HepG2 (cell line): ENCODE measurements at regions not wholly inside any gene's neighbourhood (a gene's known extent, or its start where the extent isn't known, plus 50 kb on each side); places are given as distances from the start of the nearest gene placed in this dataset.
A peak's percentile ranks its signal among the peaks of the same experiment; 100 is the strongest.

Source experiments
- CENPT ChIP-seq: sonication (generic); formaldehyde crosslinking; IDR thresholded peaks from 2 replicates; pipeline ENCODE4 v1.8.0; 2022; ENCODE audit warnings: low read depth, mild to moderate bottlenecking, moderate library complexity, missing genetic modification reagents
- GATAD2A ChIP-seq: IDR thresholded peaks from 2 replicates; pipeline ENCODE4 v1.6.1; 2016
- HMGA1 ChIP-seq: sonication (generic); formaldehyde crosslinking; conservative IDR thresholded peaks from 2 replicates; pipeline ENCODE4 v1.4.0; 2020; ENCODE audit warnings: missing genetic modification reagents
- MIER3 ChIP-seq: IDR thresholded peaks from 2 replicates; pipeline ENCODE4 v1.6.1; 2016; ENCODE audit warnings: missing compliant biosample characterization, borderline replicate concordance
- NCOR1 ChIP-seq: fragments of 200-600 bp; sonication (generic); IDR thresholded peaks from 2 replicates; pipeline ENCODE4 v1.7.0; 2017; ENCODE audit warnings: antibody characterized with exemption, low read length, borderline replicate concordance
- NFE2 ChIP-seq: sonication (generic); formaldehyde crosslinking; IDR thresholded peaks from 2 replicates; pipeline ENCODE4 v1.4.0; 2020; ENCODE audit warnings: missing genetic modification reagents
- NFRKB ChIP-seq: fragments of 450-650 bp; IDR thresholded peaks from 2 replicates; pipeline ENCODE4 v1.6.1; 2017
- SMAD1 ChIP-seq: sonication (generic); formaldehyde crosslinking; IDR thresholded peaks from 2 replicates; pipeline ENCODE4 v1.4.0; 2020; ENCODE audit warnings: missing genetic modification reagents, low read depth, mild to moderate bottlenecking, borderline replicate concordance
- SOX6 ChIP-seq, 2 experiments: fragments of 450-650 bp in 1 of 2; sonication (generic) in 1 of 2; formaldehyde crosslinking in 1 of 2; IDR thresholded peaks; 2 replicates each; pipeline versions ENCODE4 v1.4.0 to v1.6.1; 2017 to 2020; ENCODE audit warnings: antibody characterized with exemption in 1 of 2, mild to moderate bottlenecking in 1 of 2, missing genetic modification reagents in 1 of 2
- ZKSCAN1 ChIP-seq: fragments of 150-350 bp; IDR thresholded peaks from 2 replicates; pipeline ENCODE4 v1.6.1; 2014; ENCODE audit warnings: low read length
- ZMYM4 ChIP-seq: sonication (generic); formaldehyde crosslinking; IDR thresholded peaks from 2 replicates; pipeline ENCODE4 v1.8.1; 2023; ENCODE audit warnings: mild to moderate bottlenecking, missing genetic modification reagents
- ZNF337 ChIP-seq: sonication (generic); formaldehyde crosslinking; IDR thresholded peaks from 2 replicates; pipeline ENCODE4 v1.5.1; 2020; ENCODE audit warnings: missing genetic modification reagents, low read depth, mild to moderate bottlenecking, borderline replicate concordance
- ZNF552 ChIP-seq: sonication (generic); formaldehyde crosslinking; IDR thresholded peaks from 2 replicates; pipeline ENCODE4 v1.9.0; 2022; ENCODE audit warnings: missing genetic modification reagents, mild to moderate bottlenecking, borderline replicate concordance
- ZNF788 ChIP-seq: sonication (generic); formaldehyde crosslinking; IDR thresholded peaks from 2 replicates; pipeline ENCODE4 v1.5.0; 2020; ENCODE audit warnings: mild to moderate bottlenecking, missing genetic modification reagents, borderline replicate concordance
- ZSCAN21 ChIP-seq: sonication (generic); formaldehyde crosslinking; IDR thresholded peaks from 2 replicates; pipeline ENCODE4 v1.8.0; 2022; ENCODE audit warnings: mild to moderate bottlenecking, missing genetic modification reagents, moderate library complexity, borderline replicate concordance
- TF ChIP-seq, protein P1 (sequence below): sonication (generic); formaldehyde crosslinking; IDR thresholded peaks from one replicate; pipeline ENCODE4 v1.5.1; 2020; ENCODE audit warnings: mild to moderate bottlenecking, missing genetic modification reagents; ENCODE audit errors: not compliant biosample characterization
- TF ChIP-seq, protein P2 (sequence below): sonication (generic); formaldehyde crosslinking; conservative IDR thresholded peaks from 2 replicates; pipeline ENCODE4 v1.8.0; 2022; ENCODE audit warnings: low read depth, missing genetic modification reagents
- TF ChIP-seq, protein P3 (sequence below): sonication (generic); formaldehyde crosslinking; IDR thresholded peaks from 2 replicates; pipeline ENCODE4 v1.4.0; 2020; ENCODE audit warnings: missing genetic modification reagents, borderline replicate concordance

DNA sequence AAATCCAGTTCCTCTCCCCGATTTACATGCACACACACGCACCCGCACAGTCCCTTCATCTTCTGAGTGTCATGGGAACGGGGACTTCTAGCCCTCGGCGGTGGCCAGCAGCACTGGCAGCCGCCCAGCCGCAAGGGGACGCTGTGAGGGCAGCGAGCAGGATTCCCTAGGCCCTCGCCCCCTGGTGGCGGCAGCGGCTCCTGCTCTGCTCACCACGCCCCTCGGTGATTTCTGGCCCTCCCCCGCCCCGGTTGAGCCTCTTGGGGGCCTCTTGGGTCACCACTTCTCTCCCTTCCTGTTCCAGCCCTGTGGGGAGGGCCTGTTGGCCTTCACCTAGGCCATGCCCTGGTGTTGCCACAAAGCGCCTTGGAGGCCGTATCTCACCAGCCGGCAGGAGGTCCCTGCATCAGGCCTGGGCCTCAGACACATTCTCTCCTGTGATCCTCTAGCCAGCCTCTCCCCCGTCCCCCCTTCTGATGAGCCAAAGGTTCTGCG is 75.2 kb upstream of the KSR1 start (continued):
- TF ChIP-seq, protein P1, sequence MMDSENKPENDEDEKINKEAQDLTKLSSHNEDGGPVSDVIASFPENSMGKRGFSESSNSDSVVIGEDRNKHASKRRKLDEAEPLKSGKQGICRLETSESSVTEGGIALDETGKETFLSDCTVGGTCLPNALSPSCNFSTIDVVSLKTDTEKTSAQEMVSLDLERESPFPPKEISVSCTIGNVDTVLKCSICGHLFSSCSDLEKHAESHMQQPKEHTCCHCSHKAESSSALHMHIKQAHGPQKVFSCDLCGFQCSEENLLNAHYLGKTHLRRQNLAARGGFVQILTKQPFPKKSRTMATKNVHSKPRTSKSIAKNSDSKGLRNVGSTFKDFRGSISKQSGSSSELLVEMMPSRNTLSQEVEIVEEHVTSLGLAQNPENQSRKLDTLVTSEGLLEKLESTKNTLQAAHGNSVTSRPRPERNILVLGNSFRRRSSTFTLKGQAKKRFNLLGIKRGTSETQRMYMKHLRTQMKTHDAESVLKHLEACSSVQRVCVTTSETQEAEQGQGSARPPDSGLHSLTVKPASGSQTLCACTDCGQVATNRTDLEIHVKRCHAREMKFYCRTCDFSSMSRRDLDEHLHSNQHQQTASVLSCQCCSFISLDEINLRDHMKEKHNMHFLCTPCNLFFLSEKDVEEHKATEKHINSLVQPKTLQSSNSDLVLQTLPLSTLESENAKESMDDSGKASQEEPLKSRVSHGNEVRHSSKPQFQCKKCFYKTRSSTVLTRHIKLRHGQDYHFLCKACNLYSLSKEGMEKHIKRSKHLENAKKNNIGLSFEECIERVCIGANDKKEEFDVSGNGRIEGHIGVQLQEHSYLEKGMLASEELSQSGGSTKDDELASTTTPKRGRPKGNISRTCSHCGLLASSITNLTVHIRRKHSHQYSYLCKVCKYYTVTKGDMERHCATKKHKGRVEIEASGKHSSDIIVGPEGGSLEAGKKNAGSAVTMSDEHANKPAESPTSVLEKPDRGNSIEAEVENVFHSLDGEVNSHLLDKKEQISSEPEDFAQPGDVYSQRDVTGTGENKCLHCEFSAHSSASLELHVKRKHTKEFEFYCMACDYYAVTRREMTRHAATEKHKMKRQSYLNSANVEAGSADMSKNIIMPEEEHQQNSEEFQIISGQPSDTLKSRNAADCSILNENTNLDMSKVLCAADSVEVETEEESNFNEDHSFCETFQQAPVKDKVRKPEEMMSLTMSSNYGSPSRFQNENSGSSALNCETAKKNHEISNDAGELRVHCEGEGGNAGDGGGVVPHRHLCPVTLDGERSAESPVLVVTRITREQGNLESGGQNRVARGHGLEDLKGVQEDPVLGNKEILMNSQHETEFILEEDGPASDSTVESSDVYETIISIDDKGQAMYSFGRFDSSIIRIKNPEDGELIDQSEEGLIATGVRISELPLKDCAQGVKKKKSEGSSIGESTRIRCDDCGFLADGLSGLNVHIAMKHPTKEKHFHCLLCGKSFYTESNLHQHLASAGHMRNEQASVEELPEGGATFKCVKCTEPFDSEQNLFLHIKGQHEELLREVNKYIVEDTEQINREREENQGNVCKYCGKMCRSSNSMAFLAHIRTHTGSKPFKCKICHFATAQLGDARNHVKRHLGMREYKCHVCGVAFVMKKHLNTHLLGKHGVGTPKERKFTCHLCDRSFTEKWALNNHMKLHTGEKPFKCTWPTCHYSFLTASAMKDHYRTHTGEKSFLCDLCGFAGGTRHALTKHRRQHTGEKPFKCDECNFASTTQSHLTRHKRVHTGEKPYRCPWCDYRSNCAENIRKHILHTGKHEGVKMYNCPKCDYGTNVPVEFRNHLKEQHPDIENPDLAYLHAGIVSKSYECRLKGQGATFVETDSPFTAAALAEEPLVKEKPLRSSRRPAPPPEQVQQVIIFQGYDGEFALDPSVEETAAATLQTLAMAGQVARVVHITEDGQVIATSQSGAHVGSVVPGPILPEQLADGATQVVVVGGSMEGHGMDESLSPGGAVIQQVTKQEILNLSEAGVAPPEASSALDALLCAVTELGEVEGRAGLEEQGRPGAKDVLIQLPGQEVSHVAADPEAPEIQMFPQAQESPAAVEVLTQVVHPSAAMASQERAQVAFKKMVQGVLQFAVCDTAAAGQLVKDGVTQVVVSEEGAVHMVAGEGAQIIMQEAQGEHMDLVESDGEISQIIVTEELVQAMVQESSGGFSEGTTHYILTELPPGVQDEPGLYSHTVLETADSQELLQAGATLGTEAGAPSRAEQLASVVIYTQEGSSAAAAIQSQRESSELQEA (CRISPR knock-in tag): peak; percentile 50
- TF ChIP-seq ZNF788 (CRISPR knock-in tag) (peak; percentile 88; the same call in 1 of the 2 replicates), HMGA1 (CRISPR knock-in tag) (no peak), MIER3 (CRISPR knock-in tag) (no peak), GATAD2A (CRISPR knock-in tag) (peak; percentile 54), ZMYM4 (CRISPR knock-in tag) (peak; percentile 99), SOX6 (IDR thresholded peaks at IDR 0.05) (no peak), SOX6 (CRISPR knock-in tag; IDR thresholded peaks at IDR 0.05) (peak; percentile 52; the same call in 1 of the 2 replicates), CENPT (CRISPR knock-in tag) (no peak), ZKSCAN1 (0 out of 2 replicates have a peak, but pooled peaks have one; percentile 29), NFRKB (no peak), NFE2 (CRISPR knock-in tag) (no peak), SMAD1 (peak; percentile 60; the same call in 1 of the 2 replicates), ZNF552 (CRISPR knock-in tag) (peak; percentile 72; the same call in 1 of the 2 replicates), ZNF337 (no peak), NCOR1 (no peak), ZSCAN21 (CRISPR knock-in tag) (peak; percentile 88)
- TF ChIP-seq, protein P2, sequence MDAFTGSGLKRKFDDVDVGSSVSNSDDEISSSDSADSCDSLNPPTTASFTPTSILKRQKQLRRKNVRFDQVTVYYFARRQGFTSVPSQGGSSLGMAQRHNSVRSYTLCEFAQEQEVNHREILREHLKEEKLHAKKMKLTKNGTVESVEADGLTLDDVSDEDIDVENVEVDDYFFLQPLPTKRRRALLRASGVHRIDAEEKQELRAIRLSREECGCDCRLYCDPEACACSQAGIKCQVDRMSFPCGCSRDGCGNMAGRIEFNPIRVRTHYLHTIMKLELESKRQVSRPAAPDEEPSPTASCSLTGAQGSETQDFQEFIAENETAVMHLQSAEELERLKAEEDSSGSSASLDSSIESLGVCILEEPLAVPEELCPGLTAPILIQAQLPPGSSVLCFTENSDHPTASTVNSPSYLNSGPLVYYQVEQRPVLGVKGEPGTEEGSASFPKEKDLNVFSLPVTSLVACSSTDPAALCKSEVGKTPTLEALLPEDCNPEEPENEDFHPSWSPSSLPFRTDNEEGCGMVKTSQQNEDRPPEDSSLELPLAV (CRISPR knock-in tag): no peak
- TF ChIP-seq, protein P3, sequence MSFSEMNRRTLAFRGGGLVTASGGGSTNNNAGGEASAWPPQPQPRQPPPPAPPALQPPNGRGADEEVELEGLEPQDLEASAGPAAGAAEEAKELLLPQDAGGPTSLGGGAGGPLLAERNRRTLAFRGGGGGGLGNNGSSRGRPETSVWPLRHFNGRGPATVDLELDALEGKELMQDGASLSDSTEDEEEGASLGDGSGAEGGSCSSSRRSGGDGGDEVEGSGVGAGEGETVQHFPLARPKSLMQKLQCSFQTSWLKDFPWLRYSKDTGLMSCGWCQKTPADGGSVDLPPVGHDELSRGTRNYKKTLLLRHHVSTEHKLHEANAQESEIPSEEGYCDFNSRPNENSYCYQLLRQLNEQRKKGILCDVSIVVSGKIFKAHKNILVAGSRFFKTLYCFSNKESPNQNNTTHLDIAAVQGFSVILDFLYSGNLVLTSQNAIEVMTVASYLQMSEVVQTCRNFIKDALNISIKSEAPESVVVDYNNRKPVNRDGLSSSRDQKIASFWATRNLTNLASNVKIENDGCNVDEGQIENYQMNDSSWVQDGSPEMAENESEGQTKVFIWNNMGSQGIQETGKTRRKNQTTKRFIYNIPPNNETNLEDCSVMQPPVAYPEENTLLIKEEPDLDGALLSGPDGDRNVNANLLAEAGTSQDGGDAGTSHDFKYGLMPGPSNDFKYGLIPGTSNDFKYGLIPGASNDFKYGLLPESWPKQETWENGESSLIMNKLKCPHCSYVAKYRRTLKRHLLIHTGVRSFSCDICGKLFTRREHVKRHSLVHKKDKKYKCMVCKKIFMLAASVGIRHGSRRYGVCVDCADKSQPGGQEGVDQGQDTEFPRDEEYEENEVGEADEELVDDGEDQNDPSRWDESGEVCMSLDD: no peak
